OCI-LY3 (cell line): ENCODE measurements at regions not wholly inside any gene's neighbourhood (a gene's known extent, or its start where the extent isn't known, plus 50 kb on each side); places are given as distances from the start of the nearest gene placed in this dataset.

ENCODE experiments used
- EZH2phosphoT487 ChIP-seq: fragments of 200-600 bp; shearing (Covaris generic); IDR thresholded peaks from 2 replicates; pipeline ENCODE4 v1.6.1; 2018; ENCODE audit warnings: antibody characterized with exemption, mixed run types, low read depth
- TF ChIP-seq, protein P1 (sequence below): fragments of 200-600, 300-600 bp; sonication (generic); IDR thresholded peaks from 2 replicates; pipeline ENCODE4 v1.5.1; 2014; ENCODE audit warnings: antibody characterized with exemption, low read length, low read depth

DNA sequence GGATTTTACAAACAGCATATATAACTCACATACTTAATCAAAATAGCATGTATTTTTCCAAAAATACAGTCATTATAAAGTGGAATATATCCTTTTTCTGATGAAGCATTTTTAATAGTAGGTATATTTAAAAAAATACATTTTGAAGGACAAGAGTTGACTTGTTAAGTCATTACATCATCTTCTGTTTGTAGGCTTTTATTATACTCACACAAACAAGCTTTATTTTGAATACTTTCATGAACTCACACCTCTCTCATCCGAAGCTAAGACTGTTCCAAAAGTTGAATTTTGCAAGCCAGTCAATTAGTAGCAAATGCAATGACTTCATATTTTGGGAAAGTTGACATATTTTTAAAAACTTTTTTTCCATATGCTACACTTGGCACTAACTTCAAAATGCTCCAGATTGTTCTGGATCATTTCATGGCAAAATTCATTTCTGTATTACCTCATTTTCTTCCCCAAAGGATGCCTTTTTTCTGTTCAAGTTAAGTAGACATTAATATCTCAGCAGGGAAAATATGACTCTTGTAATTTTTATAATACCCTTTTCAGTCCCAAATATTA is 68.5 kb upstream of the WDR75 start:
- TF ChIP-seq, protein P1, sequence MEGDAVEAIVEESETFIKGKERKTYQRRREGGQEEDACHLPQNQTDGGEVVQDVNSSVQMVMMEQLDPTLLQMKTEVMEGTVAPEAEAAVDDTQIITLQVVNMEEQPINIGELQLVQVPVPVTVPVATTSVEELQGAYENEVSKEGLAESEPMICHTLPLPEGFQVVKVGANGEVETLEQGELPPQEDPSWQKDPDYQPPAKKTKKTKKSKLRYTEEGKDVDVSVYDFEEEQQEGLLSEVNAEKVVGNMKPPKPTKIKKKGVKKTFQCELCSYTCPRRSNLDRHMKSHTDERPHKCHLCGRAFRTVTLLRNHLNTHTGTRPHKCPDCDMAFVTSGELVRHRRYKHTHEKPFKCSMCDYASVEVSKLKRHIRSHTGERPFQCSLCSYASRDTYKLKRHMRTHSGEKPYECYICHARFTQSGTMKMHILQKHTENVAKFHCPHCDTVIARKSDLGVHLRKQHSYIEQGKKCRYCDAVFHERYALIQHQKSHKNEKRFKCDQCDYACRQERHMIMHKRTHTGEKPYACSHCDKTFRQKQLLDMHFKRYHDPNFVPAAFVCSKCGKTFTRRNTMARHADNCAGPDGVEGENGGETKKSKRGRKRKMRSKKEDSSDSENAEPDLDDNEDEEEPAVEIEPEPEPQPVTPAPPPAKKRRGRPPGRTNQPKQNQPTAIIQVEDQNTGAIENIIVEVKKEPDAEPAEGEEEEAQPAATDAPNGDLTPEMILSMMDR = no peak
- no peak for TF ChIP-seq EZH2phosphoT487
